ENCODE measurements at regions not wholly inside any gene's neighbourhood (a gene's known extent, or its start where the extent isn't known, plus 50 kb on each side); places are given as distances from the start of the nearest gene placed in this dataset.
A peak's percentile ranks its signal among the peaks of the same experiment; 100 is the strongest.

DNA sequence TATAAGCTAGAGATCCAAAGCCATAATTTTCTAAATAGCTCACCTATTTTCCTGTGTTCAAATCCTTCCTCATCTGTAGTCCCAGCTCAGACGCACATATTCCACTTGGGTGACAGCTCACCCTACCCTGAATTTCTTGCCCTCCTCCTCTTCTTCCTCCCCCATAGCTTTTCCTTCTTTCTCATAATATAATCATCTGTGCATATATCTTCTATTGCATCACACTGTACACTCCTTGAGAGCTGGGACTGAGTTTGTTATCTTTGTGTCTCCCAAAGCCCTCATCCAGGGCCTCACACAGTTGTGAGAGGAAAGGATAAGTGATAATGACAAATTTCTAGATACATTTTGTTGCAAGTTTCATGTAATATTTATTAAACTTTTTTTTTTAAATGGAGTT is 55.9 kb upstream of the RTN4 start:
- Histone ChIP-seq H2BK12ac (ENCODE audit: low read length in 2 of 2) (peak overlapping the region; percentile 7 to 66), H2AK5ac (ENCODE audit: low read length, severe bottlenecking) (no peak overlapping the region), H3K4me3 (ENCODE audit: insufficient read depth in 1 of 2, low read depth in 1 of 2, low read length in 2 of 2) (no peak overlapping the region), H3K23ac (ENCODE audit: low read length in 2 of 2) (no peak overlapping the region), H2BK15ac (ENCODE audit: low read depth, poor library complexity, severe bottlenecking) (no peak overlapping the region), H3K4me1 (ENCODE audit: control insufficient read depth, insufficient read depth, low read depth, low read length) (peaks cover 14% of the 10 kb centered on the region), H3K27ac (ENCODE audit: low read length, poor library complexity, severe bottlenecking) (no peak overlapping the region), H3K4me2 (ENCODE audit: low read length, poor library complexity, severe bottlenecking) (no peak overlapping the region), H3K36me3 (ENCODE audit: control insufficient read depth in 1 of 2, insufficient read depth in 2 of 2, low read depth in 1 of 2, low read length in 2 of 2) (no peaks in the 10 kb centered on the region), H3K79me1 (replicated peaks; ENCODE audit: low read length, poor library complexity, severe bottlenecking) (peaks cover 2% of the 10 kb centered on the region), H3K9me3 (ENCODE audit: control insufficient read depth, low read length) (no peaks in the 10 kb centered on the region), H3K9ac (ENCODE audit: low read length) (no peak overlapping the region), H2BK5ac (ENCODE audit: low read depth, low read length, poor library complexity, severe bottlenecking) (no peak overlapping the region), H2AFZ (ENCODE audit: low read depth, low read length) (no peak overlapping the region), H3K4ac (ENCODE audit: low read depth in 1 of 2, low read length in 2 of 2) (no peak overlapping the region), H3K14ac (ENCODE audit: low read length in 2 of 2) (no peak overlapping the region), H4K91ac (ENCODE audit: low read length) (peak overlapping the region; percentile 39), H4K8ac (ENCODE audit: low read length) (no peak overlapping the region), H3K27me3 (ENCODE audit: control insufficient read depth in 1 of 2, insufficient read depth in 1 of 2, low read length in 2 of 2) (no peaks in the 10 kb centered on the region), H2BK120ac (ENCODE audit: low read depth, low read length) (peak overlapping the region; percentile 49), H3K18ac (ENCODE audit: low read depth in 1 of 2, low read length in 2 of 2) (no peak overlapping the region)
- DNase-seq = peak; percentile 63
- WGBS = 47% methylated on average over 1 of the region's 1 CpG

GRCh38 chr2:55105456-55105855 is 55.2 kb upstream of the RTN4 start:
- Histone ChIP-seq H3K27me3 (ENCODE audit: control insufficient read depth in 1 of 2, insufficient read depth in 1 of 2, low read length in 2 of 2) (no peaks in the 10 kb centered on the region), H3K79me1 (replicated peaks; ENCODE audit: low read length, poor library complexity, severe bottlenecking) (peaks cover 2% of the 10 kb centered on the region), H3K36me3 (ENCODE audit: control insufficient read depth in 1 of 2, insufficient read depth in 2 of 2, low read depth in 1 of 2, low read length in 2 of 2) (no peaks in the 10 kb centered on the region), H3K18ac (ENCODE audit: low read depth in 1 of 2, low read length in 2 of 2) (peak overlapping the region in 1 of 2 experiments; percentile 68), H2AK5ac (ENCODE audit: low read length, severe bottlenecking) (no peak overlapping the region), H2BK120ac (ENCODE audit: low read depth, low read length) (peak overlapping the region; percentile 71), H3K4me3 (ENCODE audit: insufficient read depth in 1 of 2, low read depth in 1 of 2, low read length in 2 of 2) (no peak overlapping the region), H3K9ac (ENCODE audit: low read length) (no peak overlapping the region), H2BK12ac (ENCODE audit: low read length in 2 of 2) (peak overlapping the region in 1 of 2 experiments; percentile 92), H4K8ac (ENCODE audit: low read length) (no peak overlapping the region), H3K14ac (ENCODE audit: low read length in 2 of 2) (no peak overlapping the region), H3K9me3 (ENCODE audit: control insufficient read depth, low read length) (no peaks in the 10 kb centered on the region), H3K4me1 (ENCODE audit: control insufficient read depth, insufficient read depth, low read depth, low read length) (peaks cover 11% of the 10 kb centered on the region), H4K91ac (ENCODE audit: low read length) (peak overlapping the region; percentile 7), H3K27ac (ENCODE audit: low read length, poor library complexity, severe bottlenecking) (no peak overlapping the region), H2BK5ac (ENCODE audit: low read depth, low read length, poor library complexity, severe bottlenecking) (no peak overlapping the region), H2AFZ (ENCODE audit: low read depth, low read length) (no peak overlapping the region), H3K4ac (ENCODE audit: low read depth in 1 of 2, low read length in 2 of 2) (peak overlapping the region in 1 of 2 experiments; percentile 95), H2BK15ac (ENCODE audit: low read depth, poor library complexity, severe bottlenecking) (peak overlapping the region; percentile 19), H3K4me2 (ENCODE audit: low read length, poor library complexity, severe bottlenecking) (no peak overlapping the region), H3K23ac (ENCODE audit: low read length in 2 of 2) (no peak overlapping the region)
- WGBS = 100% methylated on average over 1 of the region's 2 CpGs
- DNase-seq = no peak

- Histone ChIP-seq H3K4ac (ENCODE audit: low read depth in 1 of 2, low read length in 2 of 2) (no peak overlapping the region), H2BK120ac (ENCODE audit: low read depth, low read length) (no peak overlapping the region), H2BK15ac (ENCODE audit: low read depth, poor library complexity, severe bottlenecking) (no peak overlapping the region), H3K4me1 (ENCODE audit: control insufficient read depth, insufficient read depth, low read depth, low read length) (peaks cover 5% of the 10 kb centered on the region), H3K9ac (ENCODE audit: low read length) (peak overlapping the region; percentile 16), H3K27ac (ENCODE audit: low read length, poor library complexity, severe bottlenecking) (no peak overlapping the region), H3K23ac (ENCODE audit: low read length in 2 of 2) (no peak overlapping the region), H4K8ac (ENCODE audit: low read length) (no peak overlapping the region), H2BK12ac (ENCODE audit: low read length in 2 of 2) (no peak overlapping the region), H2BK5ac (ENCODE audit: low read depth, low read length, poor library complexity, severe bottlenecking) (no peak overlapping the region), H2AK5ac (ENCODE audit: low read length, severe bottlenecking) (no peak overlapping the region), H3K9me3 (ENCODE audit: control insufficient read depth, low read length) (no peaks in the 10 kb centered on the region), H3K36me3 (ENCODE audit: control insufficient read depth in 1 of 2, insufficient read depth in 2 of 2, low read depth in 1 of 2, low read length in 2 of 2) (no peaks in the 10 kb centered on the region), H3K14ac (ENCODE audit: low read length in 2 of 2) (no peak overlapping the region), H3K18ac (ENCODE audit: low read depth in 1 of 2, low read length in 2 of 2) (no peak overlapping the region), H3K27me3 (ENCODE audit: control insufficient read depth in 1 of 2, insufficient read depth in 1 of 2, low read length in 2 of 2) (no peaks in the 10 kb centered on the region), H3K4me3 (ENCODE audit: insufficient read depth in 1 of 2, low read depth in 1 of 2, low read length in 2 of 2) (no peak overlapping the region), H2AFZ (ENCODE audit: low read depth, low read length) (no peak overlapping the region), H3K79me1 (replicated peaks; ENCODE audit: low read length, poor library complexity, severe bottlenecking) (peaks cover 1% of the 10 kb centered on the region), H3K4me2 (ENCODE audit: low read length, poor library complexity, severe bottlenecking) (no peak overlapping the region), H4K91ac (ENCODE audit: low read length) (no peak overlapping the region)
- WGBS = 40% methylated on average over 1 of the region's 3 CpGs
- no peak for DNase-seq
Observed at GRCh38 chr2:55103046-55103445, 52.8 kb upstream of the RTN4 start.

DNA sequence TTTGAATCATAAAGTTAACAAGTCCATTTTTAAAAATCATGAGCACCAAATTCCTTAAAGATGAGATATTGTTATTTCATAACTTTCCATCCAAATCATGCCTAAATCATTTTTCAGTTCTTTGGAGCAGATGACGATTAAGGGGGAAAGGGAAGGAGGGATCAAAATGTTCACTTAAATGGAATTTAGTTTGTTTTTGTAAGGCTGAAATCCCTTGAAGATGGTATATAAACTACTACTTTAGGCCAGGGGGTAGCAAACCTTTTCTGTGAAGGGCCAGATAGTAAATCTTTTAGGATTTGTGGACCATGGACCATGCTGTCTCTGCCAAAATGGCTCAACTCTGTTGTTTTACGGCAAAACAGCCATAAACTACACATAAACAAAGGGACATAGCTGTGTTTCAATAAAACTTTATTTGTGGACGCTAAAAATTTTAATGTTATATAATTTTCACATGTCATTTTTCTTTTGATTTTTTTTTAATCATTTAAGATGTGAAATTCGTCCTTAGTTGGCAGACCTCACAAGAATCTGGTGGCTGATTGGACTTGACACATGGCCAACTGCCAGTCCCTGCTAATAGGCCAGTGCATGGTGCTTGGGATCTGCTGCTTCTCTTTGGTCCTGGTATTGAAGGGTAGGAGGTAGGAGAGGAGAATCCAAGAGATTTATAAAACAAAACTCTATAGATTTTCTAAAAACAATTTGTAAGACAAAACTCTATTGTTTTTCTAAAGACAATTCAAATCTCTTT is 52.0 kb upstream of the RTN4 start:
- Histone ChIP-seq H4K8ac (ENCODE audit: low read length) (no peak overlapping the region), H4K91ac (ENCODE audit: low read length) (no peak overlapping the region), H3K18ac (ENCODE audit: low read depth in 1 of 2, low read length in 2 of 2) (peak overlapping the region in 1 of 2 experiments; percentile 24), H2AK5ac (ENCODE audit: low read length, severe bottlenecking) (peak overlapping the region; percentile 57), H3K27me3 (ENCODE audit: control insufficient read depth in 1 of 2, insufficient read depth in 1 of 2, low read length in 2 of 2) (no peaks in the 10 kb centered on the region), H3K4ac (ENCODE audit: low read depth in 1 of 2, low read length in 2 of 2) (peak overlapping the region in 1 of 2 experiments; percentile 84), H3K4me3 (ENCODE audit: insufficient read depth in 1 of 2, low read depth in 1 of 2, low read length in 2 of 2) (peak overlapping the region in 1 of 2 experiments; percentile 35), H3K9me3 (ENCODE audit: control insufficient read depth, low read length) (no peaks in the 10 kb centered on the region), H2BK5ac (ENCODE audit: low read depth, low read length, poor library complexity, severe bottlenecking) (no peak overlapping the region), H2BK12ac (ENCODE audit: low read length in 2 of 2) (peak overlapping the region in 1 of 2 experiments; percentile 83), H2BK15ac (ENCODE audit: low read depth, poor library complexity, severe bottlenecking) (no peak overlapping the region), H2BK120ac (ENCODE audit: low read depth, low read length) (no peak overlapping the region), H3K9ac (ENCODE audit: low read length) (peak overlapping the region; percentile 90), H3K36me3 (ENCODE audit: control insufficient read depth in 1 of 2, insufficient read depth in 2 of 2, low read depth in 1 of 2, low read length in 2 of 2) (no peaks in the 10 kb centered on the region), H3K14ac (ENCODE audit: low read length in 2 of 2) (no peak overlapping the region), H3K23ac (ENCODE audit: low read length in 2 of 2) (no peak overlapping the region), H2AFZ (ENCODE audit: low read depth, low read length) (no peak overlapping the region), H3K4me2 (ENCODE audit: low read length, poor library complexity, severe bottlenecking) (no peak overlapping the region), H3K79me1 (replicated peaks; ENCODE audit: low read length, poor library complexity, severe bottlenecking) (peaks cover 1% of the 10 kb centered on the region), H3K4me1 (ENCODE audit: control insufficient read depth, insufficient read depth, low read depth, low read length) (peaks cover 3% of the 10 kb centered on the region), H3K27ac (ENCODE audit: low read length, poor library complexity, severe bottlenecking) (peak overlapping the region; percentile 83)
- WGBS = 41% methylated on average over 2 of the region's 4 CpGs
- no peak for DNase-seq

Data from mesenchymal stem cell (in vitro differentiated cells and primary cell).